ENCODE measurements at regions not wholly inside any gene's neighbourhood (a gene's known extent, or its start where the extent isn't known, plus 50 kb on each side); places are given as distances from the start of the nearest gene placed in this dataset.

DNA sequence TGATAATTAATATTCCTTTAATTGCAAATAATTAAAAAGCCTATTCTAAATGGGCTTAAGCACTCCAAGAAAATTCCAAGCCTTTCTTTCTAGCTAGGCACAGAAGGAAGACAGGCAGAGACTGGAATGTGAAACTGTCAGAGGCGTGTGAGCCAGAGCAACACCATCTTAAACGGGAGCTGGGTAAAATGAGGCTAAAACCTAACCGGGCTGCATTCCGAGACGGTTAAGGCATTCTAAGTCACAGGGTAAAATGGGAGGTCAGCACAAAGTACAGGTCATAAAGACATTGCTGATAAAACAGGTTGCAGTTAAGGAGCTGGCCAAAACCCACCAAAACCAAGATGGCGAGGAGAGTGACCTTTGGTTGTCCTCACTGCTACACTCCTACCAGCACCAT is 300.4 kb downstream of the SLITRK6 start:
- no peak for DNase-seq (ENCODE audit: extremely low read depth in 1 of 2, low read depth in 1 of 2)

- DNase-seq (ENCODE audit: extremely low read depth in 1 of 2, low read depth in 1 of 2) = no peak
Measured at GRCh38 chr13:85497652-85498051, 301.6 kb downstream of the SLITRK6 start.

GRCh38 chr13:85492283-85492682 is 306.9 kb downstream of the SLITRK6 start:
- no peak for DNase-seq (ENCODE audit: extremely low read depth in 1 of 2, low read depth in 1 of 2)

- no peak for DNase-seq (ENCODE audit: extremely low read depth in 1 of 2, low read depth in 1 of 2)
Measured at GRCh38 chr13:85486663-85487062, 312.6 kb downstream of the SLITRK6 start.

- no peak for DNase-seq (ENCODE audit: extremely low read depth in 1 of 2, low read depth in 1 of 2)
Measured at GRCh38 chr13:85473144-85473543, 326.1 kb downstream of the SLITRK6 start.

- DNase-seq (ENCODE audit: extremely low read depth in 1 of 2, low read depth in 1 of 2) = no peak
Measured at GRCh38 chr13:85469320-85469719, 329.9 kb downstream of the SLITRK6 start.

DNA sequence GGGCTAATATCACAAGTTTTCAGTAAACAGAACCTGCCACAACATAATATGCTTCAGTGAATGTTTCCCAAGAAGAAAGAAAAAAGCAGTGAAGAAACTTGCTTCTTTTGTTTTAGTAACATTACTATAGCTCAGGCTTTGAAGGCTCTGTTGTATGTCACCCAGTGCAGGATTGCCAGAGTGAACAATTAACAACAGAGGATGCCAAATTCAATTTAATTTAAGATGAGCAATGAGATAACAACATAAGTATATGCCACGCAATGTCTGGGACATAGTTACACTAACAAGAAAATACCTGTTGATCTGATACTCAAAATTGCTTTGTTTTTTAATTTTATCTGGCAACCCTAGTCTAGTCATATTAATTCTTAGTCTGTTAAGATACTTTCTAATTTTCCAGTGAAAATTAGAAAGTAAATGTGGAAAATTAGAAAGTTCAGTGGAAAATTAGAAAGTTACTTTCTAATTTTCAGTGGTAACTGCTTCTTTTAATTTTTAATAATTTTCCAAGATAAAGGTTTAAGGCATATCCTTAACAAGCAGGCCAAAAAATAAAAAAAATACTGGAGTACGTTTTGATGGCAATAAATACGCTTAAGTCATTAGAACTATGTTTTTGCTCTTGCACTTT is 336.3 kb downstream of the SLITRK6 start:
- no peak for DNase-seq (ENCODE audit: extremely low read depth in 1 of 2, low read depth in 1 of 2)

GRCh38 chr13:85461621-85462020 is 337.6 kb downstream of the SLITRK6 start:
- DNase-seq (ENCODE audit: extremely low read depth in 1 of 2, low read depth in 1 of 2) = no peak

- DNase-seq (ENCODE audit: extremely low read depth in 1 of 2, low read depth in 1 of 2) = no peak
Measured at GRCh38 chr13:85445534-85445933, 353.7 kb downstream of the SLITRK6 start.

GRCh38 chr13:85441975-85442374 is 357.2 kb downstream of the SLITRK6 start:
- no peak for DNase-seq (ENCODE audit: extremely low read depth in 1 of 2, low read depth in 1 of 2)

GRCh38 chr13:85441364-85441763 is 357.9 kb downstream of the SLITRK6 start:
- DNase-seq (ENCODE audit: extremely low read depth in 1 of 2, low read depth in 1 of 2) = no peak

GRCh38 chr13:85436029-85436428 is 363.2 kb downstream of the SLITRK6 start:
- no peak for DNase-seq (ENCODE audit: extremely low read depth in 1 of 2, low read depth in 1 of 2)

DNA sequence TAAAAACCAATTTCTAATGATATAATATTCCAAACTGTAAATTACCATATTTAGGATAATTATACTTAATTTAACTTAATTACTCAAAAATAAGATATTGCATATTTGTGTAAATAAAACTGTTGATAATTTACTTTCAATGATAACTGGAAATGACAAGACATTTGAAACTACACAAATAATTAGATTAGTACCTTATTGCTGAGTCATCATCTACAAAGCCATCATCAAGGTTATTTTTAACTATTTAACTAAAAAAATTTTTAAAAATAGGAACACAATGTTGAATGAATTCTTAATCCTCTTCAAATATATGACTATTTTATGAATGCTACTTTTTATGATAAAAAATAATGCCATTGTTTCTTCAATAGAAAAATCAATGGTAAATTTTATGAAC is 364.3 kb downstream of the SLITRK6 start:
- no peak for DNase-seq (ENCODE audit: extremely low read depth in 1 of 2, low read depth in 1 of 2)

- DNase-seq (ENCODE audit: extremely low read depth in 1 of 2, low read depth in 1 of 2) = no peak
Measured at GRCh38 chr13:85432881-85433280, 366.3 kb downstream of the SLITRK6 start.

DNA sequence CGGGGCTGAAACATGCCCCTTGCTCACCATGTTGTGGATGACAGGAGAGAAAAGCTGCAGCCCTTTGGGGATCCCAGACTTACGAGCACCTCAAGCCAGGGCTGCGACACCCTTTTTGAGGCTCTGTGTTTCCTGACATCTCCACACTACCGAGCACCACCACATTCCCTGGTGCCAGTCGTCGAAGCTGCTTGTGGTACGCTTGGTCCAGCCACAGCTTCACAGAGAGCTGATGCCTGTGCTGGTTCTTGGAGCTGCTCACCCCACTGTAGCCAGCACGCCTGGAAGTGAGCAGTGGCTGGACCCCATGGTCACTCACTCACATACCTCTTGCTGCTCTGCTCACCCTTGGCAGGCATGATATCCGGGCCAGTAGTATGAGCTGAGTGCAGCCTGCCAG is 367.5 kb downstream of the SLITRK6 start:
- no peak for DNase-seq (ENCODE audit: extremely low read depth in 1 of 2, low read depth in 1 of 2)

GRCh38 chr13:85430216-85430794 is 368.9 kb downstream of the SLITRK6 start:
- no peak for DNase-seq (ENCODE audit: extremely low read depth in 1 of 2, low read depth in 1 of 2)

GRCh38 chr13:85427416-85427815 is 371.8 kb downstream of the SLITRK6 start:
- DNase-seq (ENCODE audit: extremely low read depth in 1 of 2, low read depth in 1 of 2) = no peak

DNA sequence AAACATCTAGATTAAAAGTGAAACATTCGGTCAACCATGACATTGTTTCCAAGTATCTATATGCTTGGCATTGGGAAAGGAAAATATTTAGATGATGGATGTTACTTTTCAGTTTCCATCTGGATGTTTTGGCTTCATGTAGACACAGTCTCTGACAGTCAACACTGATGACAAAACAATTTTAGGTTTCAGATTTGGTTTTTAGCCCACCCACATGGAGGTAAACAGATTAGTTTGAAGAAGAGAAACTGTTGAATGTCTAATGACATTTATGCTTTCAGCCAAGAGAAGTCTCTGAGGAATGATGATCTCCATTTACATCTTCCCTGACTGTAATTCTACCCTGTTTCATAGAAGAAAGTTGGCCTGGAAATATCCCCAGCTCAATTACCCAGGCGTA is 379.1 kb downstream of the SLITRK6 start:
- no peak for DNase-seq (ENCODE audit: extremely low read depth in 1 of 2, low read depth in 1 of 2)

DNA sequence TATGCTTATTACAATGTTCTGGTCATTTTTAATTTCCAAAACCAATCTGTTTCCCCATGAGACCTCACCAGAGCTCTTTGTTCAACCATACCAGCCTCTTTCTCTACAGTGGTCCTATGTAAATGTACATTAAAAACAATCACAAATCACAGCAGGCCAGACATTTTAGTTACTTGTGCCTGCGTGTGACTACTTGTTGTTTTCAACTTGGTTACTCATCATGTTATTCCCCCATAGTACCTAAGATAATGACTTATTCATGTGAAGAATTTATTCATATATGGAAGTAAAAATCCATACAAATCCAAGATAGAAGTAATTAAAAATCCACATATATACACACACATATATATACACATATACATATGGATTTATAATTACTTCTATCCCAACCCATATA is 379.6 kb downstream of the SLITRK6 start:
- no peak for DNase-seq (ENCODE audit: extremely low read depth in 1 of 2, low read depth in 1 of 2)

- no peak for DNase-seq (ENCODE audit: extremely low read depth in 1 of 2, low read depth in 1 of 2)
Measured at GRCh38 chr13:85417807-85418206, 381.4 kb downstream of the SLITRK6 start.

- DNase-seq (ENCODE audit: extremely low read depth in 1 of 2, low read depth in 1 of 2) = no peak
Measured at GRCh38 chr13:85413664-85414063, 385.6 kb downstream of the SLITRK6 start.

- DNase-seq (ENCODE audit: extremely low read depth in 1 of 2, low read depth in 1 of 2) = no peak
Measured at GRCh38 chr13:85412448-85412847, 386.8 kb downstream of the SLITRK6 start.

- no peak for DNase-seq (ENCODE audit: extremely low read depth in 1 of 2, low read depth in 1 of 2)
Measured at GRCh38 chr13:85411591-85411990, 387.6 kb downstream of the SLITRK6 start.

Data from activated CD8-positive, alpha-beta memory T cell treated with anti-CD3 and anti-CD28 coated beads for 1 hour (primary cell).